SU-DHL-6 (cell line): ENCODE measurements at regions not wholly inside any gene's neighbourhood (a gene's known extent, or its start where the extent isn't known, plus 50 kb on each side); places are given as distances from the start of the nearest gene placed in this dataset.

Experiments
- H2AFZ ChIP-seq: fragments of 200-600 bp; sonication (generic); 2 replicates; pipeline ENCODE4 v1.6.1; 2014; ENCODE audit warnings: low read depth, mild to moderate bottlenecking, moderate library complexity, mixed read lengths, antibody characterized with exemption, low read length; ENCODE audit not compliant: severe bottlenecking
- H3F3A ChIP-seq: fragments of 200-600 bp; shearing (Covaris generic); 2 replicates; pipeline ENCODE4 v1.6.0; 2016; ENCODE audit warnings: antibody characterized with exemption, mild to moderate bottlenecking; ENCODE audit not compliant: insufficient read depth
- H3K27ac ChIP-seq: fragments of 200-600 bp; sonication (generic); 2 replicates; pipeline ENCODE4 v1.5.1; 2016; ENCODE audit warnings: low read depth, mild to moderate bottlenecking, low read length, moderate library complexity, mixed read lengths
- H3K27me3 ChIP-seq: fragments of 200-600 bp; sonication (generic), shearing (Covaris generic); 2 replicates; pipeline ENCODE4 v1.6.0; 2014; ENCODE audit warnings: mild to moderate bottlenecking, low read length
- H3K36me3 ChIP-seq: fragments of 200-600 bp; sonication (generic); 2 replicates; pipeline ENCODE4 v1.6.1; 2014; ENCODE audit warnings: mild to moderate bottlenecking, low read length, mixed read lengths
- H3K4me2 ChIP-seq: fragments of 300-600, 200-600 bp; shearing (Covaris generic), sonication (generic); 2 replicates; pipeline ENCODE4 v1.6.0; 2014; ENCODE audit warnings: low read length, low read depth, mild to moderate bottlenecking; ENCODE audit not compliant: poor library complexity, severe bottlenecking
- H3K4me3 ChIP-seq: fragments of 200-600 bp; sonication (generic); 2 replicates; pipeline ENCODE4 v1.5.1; 2014; ENCODE audit warnings: antibody characterized with exemption, low read length, mild to moderate bottlenecking, mixed read lengths; ENCODE audit not compliant: insufficient read depth, poor library complexity, severe bottlenecking
- H3K79me2 ChIP-seq: fragments of 200-600 bp; sonication (generic); 2 replicates; pipeline ENCODE4 v1.6.1; 2014; ENCODE audit warnings: mild to moderate bottlenecking, low read length, moderate library complexity; ENCODE audit not compliant: insufficient read depth
- H3K9ac ChIP-seq: fragments of 200-600 bp; sonication (generic); 2 replicates; pipeline ENCODE4 v1.7.0; 2014; ENCODE audit warnings: mild to moderate bottlenecking, low read length
- H3K9me2 ChIP-seq: fragments of 200-600 bp; sonication (generic); replicated peaks from 2 replicates; pipeline ENCODE4 v1.6.1; 2014; ENCODE audit warnings: low read length; ENCODE audit not compliant: insufficient read depth
- H3K9me3 ChIP-seq: fragments of 200-600 bp; sonication (generic); 2 replicates; pipeline ENCODE4 v1.6.1; 2014; ENCODE audit warnings: low read length, mixed read lengths; ENCODE audit not compliant: insufficient read depth
- H4K20me1 ChIP-seq: fragments of 200-600 bp; sonication (generic); 2 replicates; pipeline ENCODE4 v1.6.1; 2014; ENCODE audit warnings: low read depth, mild to moderate bottlenecking, antibody characterized with exemption, low read length, moderate library complexity, mixed read lengths
- EZH2phosphoT487 ChIP-seq: fragments of 200-600 bp; sonication (generic), shearing (Covaris generic); conservative IDR thresholded peaks from 2 replicates; pipeline ENCODE4 v1.6.1; 2018; ENCODE audit warnings: mild to moderate bottlenecking, antibody characterized with exemption, low read length, moderate library complexity, mixed read lengths
- TF ChIP-seq, protein P1 (sequence below): fragments of 200-600 bp; sonication (generic); IDR thresholded peaks from one replicate; pipeline ENCODE4 v1.5.1; 2017; ENCODE audit warnings: antibody characterized with exemption, mild to moderate bottlenecking, low read length, moderate library complexity; ENCODE audit not compliant: insufficient read depth, poor library complexity, severe bottlenecking

DNA sequence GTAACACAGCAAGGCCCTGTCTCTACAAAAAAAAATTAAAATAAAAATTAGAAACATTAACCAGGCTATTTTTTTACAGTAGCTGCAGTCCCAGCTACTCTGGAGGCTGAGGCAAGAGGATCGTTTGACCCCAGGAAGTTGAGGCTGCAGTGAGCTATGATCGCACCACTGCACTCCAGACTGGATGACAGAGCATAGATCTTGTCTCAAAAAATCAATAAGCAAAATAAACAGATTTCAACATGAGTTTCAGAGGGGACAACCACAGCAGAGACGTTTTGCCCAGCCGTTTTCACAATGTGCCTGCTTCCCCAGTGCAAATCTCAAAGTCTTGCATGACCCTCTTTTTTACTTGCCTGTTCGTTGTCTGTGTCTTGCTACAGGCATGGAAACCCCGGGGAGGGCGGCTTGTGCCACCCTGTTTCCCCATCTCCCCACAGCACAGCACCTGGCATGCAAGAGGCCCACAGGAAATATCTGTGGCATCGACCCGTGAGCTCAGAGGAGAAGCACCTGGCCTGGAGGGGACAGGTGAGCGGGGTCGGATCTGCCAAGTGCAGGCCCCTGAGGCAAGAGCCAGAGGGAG, 222.0 kb upstream of the ZNF507 start:
- no peaks in the 10 kb centered on the region for H3F3A ChIP-seq
- no peaks in the 10 kb centered on the region for H3K9me2 ChIP-seq
- no peaks in the 10 kb centered on the region for H3K27me3 ChIP-seq
- no peak overlapping the region for H3K4me2 ChIP-seq
- no peaks in the 10 kb centered on the region for H3K9me3 ChIP-seq
- no peak overlapping the region for H3K27ac ChIP-seq
- H3K36me3 ChIP-seq, result no peaks in the 10 kb centered on the region
- no peak overlapping the region for H2AFZ ChIP-seq
- H3K79me2 ChIP-seq, result no peaks in the 10 kb centered on the region
- no peak for TF ChIP-seq EZH2phosphoT487
- TF ChIP-seq, protein P1, sequence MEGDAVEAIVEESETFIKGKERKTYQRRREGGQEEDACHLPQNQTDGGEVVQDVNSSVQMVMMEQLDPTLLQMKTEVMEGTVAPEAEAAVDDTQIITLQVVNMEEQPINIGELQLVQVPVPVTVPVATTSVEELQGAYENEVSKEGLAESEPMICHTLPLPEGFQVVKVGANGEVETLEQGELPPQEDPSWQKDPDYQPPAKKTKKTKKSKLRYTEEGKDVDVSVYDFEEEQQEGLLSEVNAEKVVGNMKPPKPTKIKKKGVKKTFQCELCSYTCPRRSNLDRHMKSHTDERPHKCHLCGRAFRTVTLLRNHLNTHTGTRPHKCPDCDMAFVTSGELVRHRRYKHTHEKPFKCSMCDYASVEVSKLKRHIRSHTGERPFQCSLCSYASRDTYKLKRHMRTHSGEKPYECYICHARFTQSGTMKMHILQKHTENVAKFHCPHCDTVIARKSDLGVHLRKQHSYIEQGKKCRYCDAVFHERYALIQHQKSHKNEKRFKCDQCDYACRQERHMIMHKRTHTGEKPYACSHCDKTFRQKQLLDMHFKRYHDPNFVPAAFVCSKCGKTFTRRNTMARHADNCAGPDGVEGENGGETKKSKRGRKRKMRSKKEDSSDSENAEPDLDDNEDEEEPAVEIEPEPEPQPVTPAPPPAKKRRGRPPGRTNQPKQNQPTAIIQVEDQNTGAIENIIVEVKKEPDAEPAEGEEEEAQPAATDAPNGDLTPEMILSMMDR, result no peak
- H4K20me1 ChIP-seq, result no peaks in the 10 kb centered on the region
- H3K4me3 ChIP-seq, result no peak overlapping the region
- H3K9ac ChIP-seq, result no peak overlapping the region

DNA sequence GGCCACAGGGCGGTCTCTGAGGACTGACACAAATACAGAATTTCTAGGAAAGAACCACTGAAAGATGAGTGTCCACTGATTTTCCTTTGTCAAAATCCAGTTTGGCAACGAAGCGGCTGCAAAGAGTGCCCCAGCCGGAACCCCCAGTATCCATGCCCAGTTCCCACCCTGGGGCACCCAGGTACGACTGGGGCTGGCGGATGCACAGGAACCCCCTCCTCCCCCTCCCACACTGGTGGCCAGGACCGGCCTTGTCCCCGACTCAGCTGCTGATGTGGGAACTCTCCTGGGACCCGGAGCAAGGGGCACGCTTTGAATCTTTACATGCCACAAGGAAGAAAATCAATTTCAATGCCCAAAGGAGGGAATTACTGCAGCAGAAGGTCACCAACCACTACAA, 220.8 kb upstream of the ZNF507 start:
- Histone ChIP-seq H2AFZ (no peak overlapping the region), H3K79me2 (no peaks in the 10 kb centered on the region), H3K27me3 (no peaks in the 10 kb centered on the region), H3F3A (no peaks in the 10 kb centered on the region), H3K9me2 (no peaks in the 10 kb centered on the region), H3K36me3 (no peaks in the 10 kb centered on the region), H3K9me3 (no peaks in the 10 kb centered on the region), H3K4me3 (no peak overlapping the region), H3K27ac (no peak overlapping the region), H3K4me2 (no peak overlapping the region), H4K20me1 (no peaks in the 10 kb centered on the region), H3K9ac (no peak overlapping the region)
- TF ChIP-seq, protein P1, result no peak
- no peak for TF ChIP-seq EZH2phosphoT487

DNA sequence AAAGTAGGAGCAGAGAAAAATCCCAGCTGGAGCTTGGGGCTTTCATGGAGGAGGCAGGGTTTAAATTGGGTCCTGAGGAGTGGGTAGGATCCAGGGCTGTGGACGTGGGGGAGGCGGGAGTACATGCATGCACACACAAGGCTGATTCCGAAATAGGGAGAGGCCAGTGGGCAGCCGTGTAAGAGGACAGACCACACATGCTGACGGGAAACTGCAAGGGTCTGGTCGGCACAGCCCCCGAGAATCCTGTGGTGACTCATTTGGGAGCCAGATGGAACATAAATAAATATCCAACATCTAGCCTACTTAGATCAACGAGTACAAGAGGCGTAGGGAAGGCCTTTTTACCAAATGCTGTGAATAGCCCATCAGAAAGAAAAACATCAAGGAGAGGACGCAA, 216.3 kb upstream of the ZNF507 start:
- no peak overlapping the region for H2AFZ ChIP-seq
- TF ChIP-seq, protein P1, result no peak
- no peak for TF ChIP-seq EZH2phosphoT487
- H3K27ac ChIP-seq, result no peak overlapping the region
- no peaks in the 10 kb centered on the region for H3K27me3 ChIP-seq
- H3K4me3 ChIP-seq, result no peak overlapping the region
- no peaks in the 10 kb centered on the region for H3K36me3 ChIP-seq
- H3F3A ChIP-seq, result no peaks in the 10 kb centered on the region
- H3K9me2 ChIP-seq, result no peaks in the 10 kb centered on the region
- no peaks in the 10 kb centered on the region for H4K20me1 ChIP-seq
- H3K4me2 ChIP-seq, result no peak overlapping the region
- H3K9ac ChIP-seq, result no peak overlapping the region
- no peaks in the 10 kb centered on the region for H3K79me2 ChIP-seq
- no peaks in the 10 kb centered on the region for H3K9me3 ChIP-seq

DNA sequence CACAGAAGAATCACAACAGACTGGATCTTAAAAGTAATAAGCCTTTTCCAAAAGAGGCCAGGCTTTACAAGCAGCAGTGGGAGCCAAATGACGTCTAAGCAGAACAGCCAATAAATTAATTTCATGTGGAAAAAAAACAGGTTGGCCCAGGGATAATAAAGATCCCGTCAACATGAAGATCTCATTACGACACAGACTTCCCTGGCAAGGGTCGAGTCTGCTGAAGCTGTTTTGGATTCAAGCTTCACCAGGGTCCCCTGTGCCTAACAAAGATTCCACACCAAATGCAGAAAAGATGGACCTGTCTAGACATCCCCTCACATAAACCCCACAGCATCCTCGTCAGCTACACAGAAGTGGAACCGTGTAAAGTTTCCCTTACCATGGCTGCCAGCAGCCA, 215.1 kb upstream of the ZNF507 start:
- H3K9me3 ChIP-seq, result no peaks in the 10 kb centered on the region
- no peak overlapping the region for H3K27ac ChIP-seq
- no peak overlapping the region for H3K9ac ChIP-seq
- no peaks in the 10 kb centered on the region for H4K20me1 ChIP-seq
- no peak overlapping the region for H3K4me2 ChIP-seq
- no peaks in the 10 kb centered on the region for H3K27me3 ChIP-seq
- no peak overlapping the region for H2AFZ ChIP-seq
- no peaks in the 10 kb centered on the region for H3F3A ChIP-seq
- no peaks in the 10 kb centered on the region for H3K79me2 ChIP-seq
- no peak overlapping the region for H3K4me3 ChIP-seq
- no peaks in the 10 kb centered on the region for H3K9me2 ChIP-seq
- TF ChIP-seq EZH2phosphoT487, result no peak
- TF ChIP-seq, protein P1, result no peak
- H3K36me3 ChIP-seq, result no peaks in the 10 kb centered on the region
